GM12878 (cell line): ENCODE measurements at regions not wholly inside any gene's neighbourhood (a gene's known extent, or its start where the extent isn't known, plus 50 kb on each side); places are given as distances from the start of the nearest gene placed in this dataset.

Source experiments
- ATAC-seq: fragments of 200-7000 bp; cut with Tn5 transposase; 3 replicates; pipeline ENCODE4 v1.9.1; 2020; ENCODE audit warnings: mild to moderate bottlenecking, moderate library complexity
- BruUV-seq: library from RNA; stranded (reverse); fragments of 400-500 nt; replicated peaks from 2 replicates; lab custom pipeline; 2021; lab: Mats Ljungman, UMichigan
- CTCF ChIA-PET: fragments of 300-600 bp; sonication (Branson Sonifier 250); formaldehyde crosslinking; extraction: SDS; loops from one replicate; lab custom pipeline; 2021; ENCODE audit warnings: inconsistent platforms; lab: Yijun Ruan, JAX
- POLR2A ChIA-PET: fragments of 350-600 bp; formaldehyde crosslinking; extraction: SDS; loops from one replicate; lab custom pipeline; 2021; ENCODE audit warnings: inconsistent platforms; lab: Charles Lee
- RAD21 ChIA-PET: fragments of 300-600 bp; sonication (Branson Sonifier 250); formaldehyde crosslinking; loops from one replicate; lab custom pipeline; 2023; ENCODE audit warnings: antibody characterized with exemption; ENCODE audit not compliant: unreplicated experiment; lab: Charles Lee
- SMC1A ChIA-PET: fragments of 300-600 bp; sonication (Branson Sonifier 250); formaldehyde crosslinking; loops from one replicate; lab custom pipeline; 2023; ENCODE audit not compliant: unreplicated experiment, uncharacterized antibody; lab: Charles Lee
- DNase-seq: peaks from one replicate; pipeline ENCODE4 v3.0.0-alpha.2; 2011; ENCODE audit warnings: low read depth, low spot score
- FAIRE-seq: peaks from 3 replicates; lab custom pipeline; 2011; peaks lifted over from hg19 to GRCh38; lab: Jason Lieb, UNC
- H2AFZ ChIP-seq: 2 replicates; pipeline ENCODE4 v1.6.0; 2011; ENCODE audit warnings: low read depth, low read length, control low read depth; ENCODE audit not compliant: control insufficient read depth
- H3K27ac ChIP-seq: 2 replicates; pipeline ENCODE4 v1.5.1; 2011; ENCODE audit warnings: control low read depth; ENCODE audit not compliant: control insufficient read depth, insufficient read depth
- H3K27me3 ChIP-seq, 2 experiments: replicated peaks in 1 of 2; 2 replicates each; pipeline versions ENCODE4 v1.6.0 to v1.6.1; 2011; ENCODE audit warnings: low read length in 1 of 2; ENCODE audit not compliant: control insufficient read depth in 2 of 2, insufficient read depth in 2 of 2
- H3K36me3 ChIP-seq, 2 experiments: 2 replicates each; pipeline ENCODE4 v1.5.1; 2011; ENCODE audit warnings: low read length in 1 of 2; ENCODE audit not compliant: control insufficient read depth in 2 of 2, insufficient read depth in 2 of 2
- H3K4me1 ChIP-seq: 2 replicates; pipeline ENCODE4 v1.6.1; 2011; ENCODE audit warnings: mild to moderate bottlenecking, low read length, moderate library complexity, mixed read lengths; ENCODE audit not compliant: control insufficient read depth, insufficient read depth
- H3K4me2 ChIP-seq: 2 replicates; pipeline ENCODE4 v1.6.0; 2011; ENCODE audit warnings: control low read depth; ENCODE audit not compliant: control insufficient read depth, insufficient read depth
- H3K4me3 ChIP-seq: fragments of 200-600 bp; sonication (generic); 2 replicates; pipeline ENCODE4 v1.5.1; 2016
- H3K79me2 ChIP-seq: 2 replicates; pipeline ENCODE4 v1.6.0; 2011; ENCODE audit warnings: low read length; ENCODE audit not compliant: control insufficient read depth, insufficient read depth
- H3K9ac ChIP-seq: 2 replicates; pipeline ENCODE4 v1.8.0; 2011; ENCODE audit warnings: low read length, control low read depth, mixed read lengths; ENCODE audit not compliant: control insufficient read depth, insufficient read depth
- H3K9me3 ChIP-seq: replicated peaks from 3 replicates; pipeline ENCODE4 v1.5.1; 2011; ENCODE audit warnings: mild to moderate bottlenecking, low read length; ENCODE audit not compliant: control insufficient read depth, insufficient read depth
- H4K20me1 ChIP-seq: 2 replicates; pipeline ENCODE4 v1.6.0; 2011; ENCODE audit not compliant: control insufficient read depth, insufficient read depth
- CBX5 ChIP-seq: sonication (generic); IDR thresholded peaks from 2 replicates; pipeline ENCODE4 v1.6.1; 2016; ENCODE audit warnings: low read depth, moderate library complexity, mild to moderate bottlenecking, inconsistent platforms
- CREM ChIP-seq: IDR thresholded peaks from 2 replicates; pipeline ENCODE4 v1.6.1; 2014; ENCODE audit warnings: antibody characterized with exemption, low read depth
- FOS ChIP-seq: IDR thresholded peaks from 3 replicates; pipeline ENCODE4 v1.6.1; 2011; ENCODE audit warnings: borderline replicate concordance; ENCODE audit not compliant: insufficient read length; ENCODE audit errors: extremely low read depth
- IKZF1 ChIP-seq: fragments of 450-650 bp; conservative IDR thresholded peaks from 2 replicates; pipeline ENCODE4 v1.6.1; 2017; ENCODE audit warnings: antibody characterized with exemption, mild to moderate bottlenecking
- IKZF2 ChIP-seq, 2 experiments: fragments of 450-650 bp; IDR thresholded peaks; 2 replicates each; pipeline ENCODE4 v1.6.1; 2017; ENCODE audit warnings: mild to moderate bottlenecking in 2 of 2, moderate library complexity in 2 of 2
- SPI1 ChIP-seq: IDR thresholded peaks from 2 replicates; pipeline ENCODE4 v1.6.1; 2011; ENCODE audit warnings: low read depth, mild to moderate bottlenecking, low read length, moderate library complexity, borderline replicate concordance; ENCODE audit not compliant: insufficient read depth
- TCF12 ChIP-seq: IDR thresholded peaks from 2 replicates; pipeline ENCODE4 v1.6.1; 2011; ENCODE audit warnings: low read depth, mild to moderate bottlenecking, low read length
- TCF3 ChIP-seq: IDR thresholded peaks from 2 replicates; pipeline ENCODE4 v1.6.1; 2012; ENCODE audit warnings: low read depth, mild to moderate bottlenecking, low read length, borderline replicate concordance; ENCODE audit not compliant: insufficient read depth
- WGBS: methylation state at CpG from one replicate; pipeline ENCODE4 v1.1.6; 2016; ENCODE audit warnings: low lambda C conversion rate; ENCODE audit not compliant: insufficient replicate concordance, insufficient coverage; ENCODE audit errors: missing lambda C conversion rate; 5-methylcytosine and 5-hydroxymethylcytosine counted together
- in situ Hi-C: fragments of 300-500 bp; cut with MboI; formaldehyde crosslinking; loops from 9 replicates; pipeline ENCODE4 v1.14.3; 2018; ENCODE audit warnings: mixed read lengths
- intact Hi-C: fragments of 100-400 bp; cut with micrococcal nuclease; formaldehyde crosslinking; loops from one replicate; pipeline ENCODE4 v1.14.2; 2022; ENCODE audit not compliant: unreplicated experiment

DNA sequence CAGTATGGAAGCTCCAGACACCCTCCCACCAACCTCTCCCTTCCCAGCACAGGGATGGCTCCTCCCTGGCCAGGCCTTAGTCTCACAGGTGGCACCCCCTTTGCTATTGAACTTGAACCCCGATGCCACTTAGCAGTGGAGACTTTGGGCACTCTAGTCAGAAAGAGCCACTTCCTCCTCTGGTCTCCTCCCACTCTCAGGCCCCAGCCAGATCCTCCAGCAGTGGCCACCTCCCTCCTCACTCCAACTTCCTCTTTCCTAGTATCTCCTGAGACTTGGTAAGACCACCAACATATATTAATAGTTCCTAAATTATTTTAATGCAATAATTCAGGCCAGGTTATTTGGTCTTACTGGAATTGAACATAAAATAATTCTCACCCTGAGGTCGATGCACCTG, 437.2 kb upstream of the ID2 start:
- Histone ChIP-seq H3K27me3 (no peaks in the 10 kb centered on the region), H3K4me1 (peaks cover 19% of the 10 kb centered on the region), H3K4me2 (no peak overlapping the region), H3K79me2 (no peaks in the 10 kb centered on the region), H2AFZ (no peak overlapping the region), H3K9ac (no peak overlapping the region), H3K27ac (no peak overlapping the region), H3K36me3 (peaks cover 0 to 4% of the 10 kb centered on the region in 2 experiments; a peak in 2 of 4 replicates), H3K4me3 (no peak overlapping the region), H4K20me1 (no peaks in the 10 kb centered on the region), H3K9me3 (peaks cover 44% of the 10 kb centered on the region)
- DNase-seq (no peak), FAIRE-seq (no peak), ATAC-seq (peak; percentile 21; the same call in 1 of the 3 replicates)
- no TSS peak for BruUV-seq
- ChIA-PET POLR2A (interaction anchor here (0.6 kb wide), 1 partner anchor 555 kb away, joined by 7 read pairs; no protein-coding TSS in a partner anchor), SMC1A (interaction anchor here (1.3 to 1.4 kb wide), 2 partner anchors 10 to 56 kb away, joined by 4 read pairs; no protein-coding TSS in a partner anchor), RAD21 (interaction anchor here (0.7 kb wide), 1 partner anchor 29 kb away, joined by 3 read pairs; no protein-coding TSS in a partner anchor), CTCF (interaction anchor here (1.5 kb wide), 1 partner anchor 9 kb away, joined by 5 read pairs; no protein-coding TSS in a partner anchor)
- WGBS, result 0% methylated on average over 2 of the region's 2 CpGs
- in situ Hi-C loops (no loop called here), intact Hi-C loops (loop anchor here (5.0 kb wide), 1 partner anchor 33 kb away; no protein-coding TSS in a partner anchor)
- TF ChIP-seq TCF12, result no peak
- TF ChIP-seq IKZF2 (IDR thresholded peaks at IDR 0.05), result 0 out of 4 replicates have a peak, but pooled peaks of 1 of the 2 experiments have one; percentile 14
- TF ChIP-seq SPI1, result peak; percentile 68; the same call in 1 of the 2 replicates
- no peak for TF ChIP-seq TCF3
- no peak for TF ChIP-seq IKZF1
- no peak for TF ChIP-seq FOS

DNA sequence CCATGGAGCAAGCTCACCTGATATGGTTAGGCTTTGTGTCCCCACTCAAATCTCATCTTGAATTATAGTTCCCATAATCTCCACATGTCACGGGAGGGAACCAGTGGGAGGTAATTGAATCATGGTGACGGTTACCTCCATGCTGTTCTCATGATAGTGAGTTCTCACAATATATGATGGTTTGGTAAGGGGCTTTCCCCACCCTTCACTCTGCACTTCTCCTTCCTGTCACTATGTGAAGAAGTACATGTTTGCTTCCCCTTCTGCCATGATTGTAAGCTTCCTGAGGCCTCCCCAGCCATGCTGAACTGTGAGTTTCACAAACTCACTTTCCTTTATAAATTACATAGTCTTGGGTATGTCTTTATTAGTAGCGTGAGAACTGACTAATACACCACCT, 435.7 kb upstream of the ID2 start:
- ATAC-seq (no peak), FAIRE-seq (no peak), DNase-seq (no peak)
- Histone ChIP-seq H3K36me3 (peaks cover 0 to 4% of the 10 kb centered on the region in 2 experiments; a peak in 2 of 4 replicates), H3K27ac (no peak overlapping the region), H3K9ac (no peak overlapping the region), H3K4me3 (no peak overlapping the region), H3K4me2 (no peak overlapping the region), H4K20me1 (no peaks in the 10 kb centered on the region), H3K9me3 (peaks cover 54% of the 10 kb centered on the region), H3K79me2 (no peaks in the 10 kb centered on the region), H3K27me3 (no peaks in the 10 kb centered on the region), H2AFZ (no peak overlapping the region), H3K4me1 (peaks cover 13% of the 10 kb centered on the region)
- intact Hi-C loops, result no loop called here
- 73% methylated on average over 3 of the region's 3 CpGs for WGBS
- ChIA-PET RAD21 (no interaction called here), SMC1A (interaction anchor here (1.3 to 1.4 kb wide), 2 partner anchors 12 to 55 kb away, joined by 4 read pairs; no protein-coding TSS in a partner anchor), CTCF (no interaction called here), POLR2A (no interaction called here)
- no TSS peak for BruUV-seq
- in situ Hi-C loops, result no loop called here
- TF ChIP-seq CREM (no peak), CBX5 (peak; percentile 57; the same call in 1 of the 2 replicates), TCF3 (no peak)
